GM21381 (cell line): ENCODE measurements at regions not wholly inside any gene's neighbourhood (a gene's known extent, or its start where the extent isn't known, plus 50 kb on each side); places are given as distances from the start of the nearest gene placed in this dataset.
"Not testable (repeated sequence)": the region's sequence is repeated elsewhere in the genome, so short reads cannot be mapped to it uniquely, and the experiment has no call there.

Experiments used
- ATAC-seq: cut with Tn5 transposase; IDR thresholded peaks from one replicate; pipeline ENCODE4 v1.9.1; 2021; ENCODE audit warnings: mild to moderate bottlenecking, moderate library complexity; ENCODE audit not compliant: unreplicated experiment

DNA sequence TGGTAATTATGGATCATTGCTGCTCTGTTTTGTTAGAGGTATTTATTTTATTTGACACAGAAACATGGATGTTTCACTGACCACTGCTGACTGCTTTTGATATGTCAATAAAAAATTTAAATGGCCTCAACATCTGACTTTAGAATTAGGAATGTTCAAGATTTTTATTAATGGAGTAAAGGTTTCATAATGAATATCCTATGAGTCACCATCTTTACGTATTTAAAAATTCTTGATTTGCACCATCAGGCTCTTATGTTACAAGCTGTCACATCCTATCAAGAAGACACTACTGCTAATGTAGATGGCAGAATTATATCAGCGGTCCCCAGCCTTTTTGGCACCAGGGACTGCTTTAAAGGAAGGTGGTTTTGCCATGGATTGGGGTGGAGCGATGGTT lies 578.7 kb upstream of the NRP1 start:
- no peak for ATAC-seq

DNA sequence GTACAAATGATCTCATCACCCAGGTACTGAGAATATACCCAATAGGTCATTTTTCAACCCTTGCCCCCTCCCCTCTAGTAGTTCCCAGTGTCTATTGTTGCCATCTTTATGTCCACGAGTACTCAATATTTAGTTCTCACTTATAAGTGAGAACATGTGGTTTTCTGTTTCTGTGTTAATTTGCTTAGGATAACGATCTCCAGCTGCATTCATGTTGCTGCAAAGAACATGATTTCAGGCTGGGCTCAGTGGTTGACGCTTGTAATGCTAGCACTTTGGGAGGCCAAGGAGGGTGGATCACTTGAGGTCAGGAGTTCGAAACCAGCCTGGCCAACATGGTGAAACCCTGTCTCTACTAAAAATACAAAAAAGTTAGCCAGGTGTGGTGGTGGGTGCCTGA lies 575.0 kb upstream of the NRP1 start:
- ATAC-seq: not testable (repeated sequence)

DNA sequence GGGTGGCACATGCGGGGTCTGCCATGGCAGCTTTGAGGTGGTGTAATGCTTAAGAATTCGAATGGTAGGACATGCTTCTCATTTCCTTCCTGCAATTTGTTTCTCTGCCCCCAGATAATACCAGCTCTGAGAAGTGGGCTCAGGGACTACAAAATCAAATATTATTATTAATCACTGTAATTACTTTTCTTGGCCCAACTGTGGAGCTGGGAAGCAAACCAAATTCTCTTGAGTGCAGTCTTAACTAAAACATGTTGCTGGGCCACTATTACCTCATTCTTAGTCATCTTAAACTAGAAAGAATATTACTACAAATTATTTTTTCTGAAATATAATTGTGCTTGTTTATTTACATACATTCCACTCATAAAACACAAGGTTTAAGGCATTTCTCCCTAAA lies 566.7 kb upstream of the NRP1 start:
- no peak for ATAC-seq

DNA sequence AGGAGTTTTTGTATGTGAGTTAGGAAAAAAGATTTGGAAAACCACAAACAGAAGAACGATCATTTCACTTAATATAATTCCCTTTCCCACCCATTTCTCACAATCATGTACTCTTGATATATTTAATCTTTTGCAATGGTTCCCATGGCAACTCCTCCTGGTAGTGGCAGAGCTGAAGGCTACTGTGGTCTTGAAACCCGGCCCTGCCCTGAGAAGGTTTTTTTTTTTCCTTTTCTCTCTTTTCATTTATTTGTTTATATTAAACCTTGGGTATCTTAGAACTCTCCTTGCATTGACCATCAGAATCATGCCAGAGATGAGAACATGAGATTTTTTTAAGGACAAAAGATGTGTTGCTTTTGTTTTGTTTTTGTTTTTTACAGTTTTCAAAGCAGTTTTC lies 566.1 kb upstream of the NRP1 start:
- ATAC-seq: no peak

DNA sequence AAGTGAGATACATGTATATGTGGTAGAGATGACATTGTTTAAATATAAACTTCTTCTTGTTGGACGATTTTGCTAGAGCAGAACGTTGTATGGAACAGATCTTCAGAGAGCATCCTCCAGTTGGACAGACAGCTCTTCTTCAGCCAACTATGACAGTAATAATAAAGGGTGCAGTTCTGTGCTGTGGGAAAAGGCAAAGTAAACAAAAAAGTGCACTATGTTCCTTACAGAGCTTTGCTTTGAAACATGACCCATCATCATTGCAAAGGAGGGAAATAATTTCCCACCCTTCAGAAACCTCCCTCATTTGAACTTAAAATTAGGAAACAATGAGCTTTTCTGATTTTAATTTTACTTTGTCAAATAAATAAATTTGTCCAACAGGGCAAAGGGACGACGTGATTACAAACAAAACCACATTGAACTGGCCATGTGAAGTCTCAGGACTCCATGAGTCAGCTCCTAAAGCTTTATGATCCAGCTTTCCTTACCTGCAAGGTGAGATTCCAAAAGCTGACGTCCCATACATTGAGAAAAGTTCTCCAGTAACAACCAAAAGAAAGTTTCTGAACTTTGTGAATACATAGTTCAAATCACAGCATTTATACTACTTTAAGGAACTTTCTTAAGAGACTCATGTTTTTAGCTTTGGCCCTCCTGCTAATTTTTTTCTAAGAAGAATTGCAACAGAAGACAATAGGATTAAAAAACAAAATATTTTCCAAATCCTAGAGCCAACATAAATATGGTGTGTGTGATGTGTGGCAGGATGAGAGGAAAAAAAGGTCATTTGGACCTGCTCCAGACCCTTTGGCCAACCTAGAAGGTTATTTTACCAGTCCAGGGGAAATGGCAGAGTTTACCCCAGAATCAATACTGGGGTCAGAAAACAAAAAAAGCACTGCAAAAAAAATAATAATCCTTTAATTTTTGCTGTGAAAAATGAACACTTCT lies 565.4 kb upstream of the NRP1 start:
- no peak for ATAC-seq

DNA sequence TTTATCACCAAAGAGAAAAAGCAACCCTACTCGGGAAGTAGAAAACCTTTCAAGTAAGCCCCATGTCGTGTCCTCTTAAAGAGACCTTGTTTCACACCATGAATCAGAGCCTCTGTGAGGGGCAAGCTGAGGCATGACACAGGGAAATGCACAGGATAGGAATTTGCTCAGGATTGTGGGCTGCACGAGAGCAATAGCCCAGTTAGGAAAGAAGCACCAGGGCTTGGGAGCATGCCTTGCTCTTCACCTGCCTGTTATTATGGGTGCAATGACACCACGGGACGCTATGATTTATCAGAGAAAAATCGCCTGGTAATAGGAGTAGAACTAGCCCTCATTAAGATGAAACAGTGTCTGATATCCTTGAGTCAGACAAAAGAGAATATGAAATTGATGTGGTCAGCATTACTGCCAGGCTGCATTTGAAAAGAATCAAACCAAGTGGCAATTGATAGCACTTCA lies 562.9 kb upstream of the NRP1 start:
- no peak for ATAC-seq

DNA sequence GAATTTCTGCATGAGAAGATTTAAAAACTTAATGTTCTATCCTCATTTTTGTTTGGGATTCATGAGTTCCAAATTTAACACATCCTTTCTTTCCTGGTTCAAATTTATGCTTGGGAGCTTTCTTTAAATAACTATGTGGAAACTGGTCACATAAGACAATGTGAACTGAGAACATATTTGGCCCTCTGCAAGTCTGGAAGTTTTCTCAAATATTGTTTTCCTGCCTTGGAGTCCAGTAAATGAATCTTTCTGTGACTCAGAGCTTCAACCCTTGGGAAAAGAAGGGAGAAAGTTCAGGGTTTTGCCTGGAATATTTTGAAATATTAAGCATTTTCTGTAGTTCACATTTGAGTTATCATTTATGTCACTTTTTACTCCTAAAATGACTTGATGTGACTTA lies 559.0 kb upstream of the NRP1 start:
- no peak for ATAC-seq

DNA sequence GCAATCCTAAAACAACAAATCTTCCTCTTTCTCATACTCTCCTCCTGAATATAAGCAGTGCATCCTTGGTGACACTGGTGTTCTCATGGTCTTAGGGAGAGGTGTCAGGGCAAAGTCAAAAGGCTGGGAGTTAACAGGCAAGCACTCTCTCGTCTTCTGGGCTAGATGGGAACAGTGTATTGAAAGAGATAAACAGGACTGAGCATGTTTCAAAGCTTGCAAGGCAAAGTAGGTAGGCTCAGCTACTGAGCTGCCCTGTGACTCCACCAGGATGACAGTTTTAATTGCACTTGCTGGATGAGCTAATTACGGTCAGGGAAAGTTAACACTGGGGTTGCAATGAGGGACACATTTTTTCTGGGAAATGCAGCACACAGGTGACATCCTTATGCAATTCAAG lies 554.9 kb upstream of the NRP1 start:
- ATAC-seq: no peak

DNA sequence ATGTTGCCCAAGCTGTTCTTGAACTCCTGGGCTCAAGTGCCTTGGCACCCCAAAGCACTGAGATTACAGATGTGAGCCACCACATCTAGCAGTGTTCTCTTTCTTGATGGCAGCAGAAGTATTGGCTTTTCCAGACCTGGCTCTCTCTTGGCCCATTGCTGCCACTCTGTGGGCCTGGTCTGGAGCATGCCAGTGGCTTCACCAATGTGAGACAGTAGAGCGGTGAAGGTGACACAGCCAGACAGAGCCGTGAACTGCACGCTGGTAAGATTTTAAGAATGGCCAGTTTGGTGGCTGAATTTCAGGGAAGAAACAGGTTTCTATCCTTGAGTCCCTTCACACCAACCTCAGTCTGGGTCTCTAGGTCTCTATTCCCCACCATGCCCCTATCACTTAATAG lies 552.7 kb upstream of the NRP1 start:
- ATAC-seq: no peak

DNA sequence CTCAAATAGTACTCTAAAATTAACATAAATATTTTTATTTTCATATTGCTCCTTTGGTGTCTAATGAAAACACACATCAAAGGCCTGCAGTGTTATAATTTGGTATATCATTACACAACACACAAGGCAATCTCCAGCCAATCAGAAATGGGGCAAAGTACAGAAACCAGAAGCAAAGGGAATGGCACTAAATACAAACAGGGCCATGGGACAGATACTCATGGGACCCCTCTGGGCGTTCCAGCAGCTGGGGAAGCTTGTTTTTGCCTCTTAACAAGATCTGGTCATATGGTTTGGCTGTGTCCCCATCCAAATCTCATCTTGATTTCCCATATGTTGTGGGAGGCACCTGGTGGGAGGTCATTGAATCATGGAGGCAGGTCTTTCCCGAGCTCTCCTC lies 551.8 kb upstream of the NRP1 start:
- no peak for ATAC-seq

DNA sequence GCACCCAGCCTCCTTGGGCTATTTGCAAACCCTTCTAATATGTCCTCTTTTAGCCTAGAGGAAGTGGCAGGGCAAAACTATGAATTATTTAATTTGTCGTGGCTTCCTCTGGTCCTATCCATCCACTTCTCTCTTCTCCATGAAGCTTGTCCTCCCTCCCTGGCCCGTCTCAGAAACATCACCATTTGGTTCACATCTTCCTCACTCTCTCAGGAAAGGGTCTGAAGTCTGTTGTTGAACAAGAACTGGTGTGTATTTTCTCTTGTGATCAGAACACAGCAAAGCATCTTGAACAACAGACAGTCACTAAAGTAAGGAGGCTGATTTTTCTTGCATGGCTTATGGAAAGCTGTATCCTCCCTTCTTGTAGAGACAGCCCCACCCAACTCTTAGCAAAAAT lies 550.1 kb upstream of the NRP1 start:
- no peak for ATAC-seq

DNA sequence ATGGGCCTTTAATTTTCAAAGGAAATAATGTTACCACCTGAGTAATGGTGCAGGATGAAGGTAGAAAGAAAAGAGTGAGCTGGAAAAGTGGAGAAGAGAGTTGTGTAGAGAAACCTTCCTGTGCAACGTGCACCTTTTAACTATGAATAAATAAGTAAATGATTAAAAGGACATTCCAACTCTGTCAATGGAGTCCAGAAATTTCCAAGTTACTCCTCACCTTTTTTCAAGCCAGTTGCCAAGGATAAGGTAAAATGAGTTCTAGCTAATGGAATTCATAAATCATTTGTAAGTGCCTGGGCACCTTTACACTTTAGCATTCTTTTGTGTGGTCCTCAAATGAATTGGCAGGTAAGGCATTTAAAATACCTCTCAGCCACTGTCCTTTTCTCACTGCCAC lies 549.4 kb upstream of the NRP1 start:
- no peak for ATAC-seq

DNA sequence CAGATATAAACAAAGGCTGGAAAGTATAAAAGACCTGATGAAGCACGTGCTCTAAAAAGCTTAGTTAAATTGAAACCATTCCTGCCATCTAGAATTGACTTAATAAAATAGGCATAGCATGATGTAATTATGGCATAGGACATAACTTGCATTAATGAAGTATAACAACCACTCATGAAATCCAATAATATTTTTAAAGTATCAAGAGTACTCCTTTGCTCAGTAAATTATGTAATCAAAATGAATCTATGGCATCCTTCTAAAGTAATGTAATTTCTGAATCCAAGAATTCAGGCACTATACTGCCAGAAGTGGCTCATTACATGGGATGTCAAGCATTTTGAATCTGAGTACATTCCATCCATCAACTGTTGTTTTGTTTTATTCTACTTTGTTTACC lies 548.5 kb upstream of the NRP1 start:
- ATAC-seq: no peak

DNA sequence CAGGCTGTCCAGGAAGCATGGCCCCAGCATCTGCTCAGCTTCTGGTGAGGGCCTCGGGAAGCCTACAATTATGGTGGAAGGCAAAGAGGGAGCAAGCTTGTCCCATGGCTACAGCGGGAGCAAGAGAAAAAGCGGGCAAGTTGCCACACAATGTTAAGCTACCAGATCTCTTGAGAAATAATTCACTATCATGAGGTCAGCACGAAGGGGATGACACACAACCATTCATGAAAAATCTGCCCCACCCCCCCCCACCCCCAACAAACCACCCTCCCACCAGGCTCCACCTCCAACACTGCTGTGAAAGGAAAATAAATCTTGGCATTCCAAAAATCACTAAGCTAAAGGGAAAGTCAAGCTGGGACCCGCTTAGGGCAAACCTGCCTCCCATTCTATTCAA lies 545.8 kb upstream of the NRP1 start:
- no peak for ATAC-seq

DNA sequence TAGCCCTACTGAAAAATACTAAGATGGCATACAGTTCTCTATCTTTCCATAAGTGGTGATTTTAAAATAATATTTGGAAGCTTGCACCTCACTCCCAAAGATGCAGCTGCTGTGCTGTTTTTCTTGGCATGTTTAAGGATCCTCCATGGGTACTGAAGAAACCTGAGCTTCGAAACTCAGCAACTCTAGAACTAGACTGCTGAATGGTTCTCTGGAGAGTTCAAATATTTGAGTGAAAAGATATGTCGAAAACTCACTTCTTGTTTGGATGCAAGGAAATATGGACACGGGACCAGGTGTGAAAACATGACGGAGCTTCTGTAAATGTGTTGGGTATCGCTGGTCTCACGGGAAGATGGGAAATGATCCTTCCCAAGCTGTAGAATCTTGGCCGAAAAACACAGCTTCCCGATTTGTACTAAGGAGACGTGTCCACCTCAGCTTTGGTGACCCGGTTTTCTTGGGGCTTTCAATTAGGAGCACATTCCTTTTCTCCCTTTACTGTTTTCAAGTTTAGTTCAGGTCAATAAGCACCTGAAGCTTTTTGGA lies 543.8 kb upstream of the NRP1 start:
- ATAC-seq: no peak

DNA sequence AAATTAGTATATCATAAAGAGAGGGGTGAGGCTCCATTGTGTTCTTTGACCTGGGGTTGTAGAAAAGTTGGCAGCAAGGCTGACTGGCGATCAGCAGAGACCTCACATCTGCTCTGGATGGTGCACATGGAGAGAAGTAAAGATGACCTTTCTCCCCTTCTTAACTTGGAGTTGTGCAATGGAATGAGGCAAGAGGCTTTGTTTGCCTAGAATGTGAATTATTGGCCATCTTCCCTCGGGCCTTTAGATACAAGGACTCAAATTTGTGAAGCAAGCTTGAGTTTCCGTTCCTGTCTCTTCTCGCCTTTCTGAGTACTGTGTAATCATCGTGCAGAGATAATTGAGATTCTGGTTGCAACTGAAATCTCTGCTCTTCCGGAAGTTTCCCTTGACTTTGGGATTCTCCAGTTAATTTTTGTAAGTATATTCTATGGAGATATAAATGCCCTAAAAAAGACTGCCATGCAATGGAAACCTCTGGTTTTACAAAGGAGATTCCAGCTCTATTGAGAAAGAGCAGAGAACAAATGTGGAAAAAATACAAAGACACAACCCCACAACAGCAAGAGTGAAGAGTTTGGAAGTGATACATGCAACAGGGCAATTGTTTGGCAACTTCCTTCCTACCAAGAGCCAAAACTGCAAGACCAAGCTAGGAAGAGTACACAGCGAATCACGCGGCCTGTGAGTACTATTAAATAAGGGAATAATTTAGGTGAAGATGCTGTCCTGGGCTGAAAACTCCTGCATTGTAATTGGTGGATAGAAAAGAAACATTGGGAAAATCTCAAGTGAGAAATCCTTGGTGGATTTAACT lies 542.3 kb upstream of the NRP1 start:
- no peak for ATAC-seq

DNA sequence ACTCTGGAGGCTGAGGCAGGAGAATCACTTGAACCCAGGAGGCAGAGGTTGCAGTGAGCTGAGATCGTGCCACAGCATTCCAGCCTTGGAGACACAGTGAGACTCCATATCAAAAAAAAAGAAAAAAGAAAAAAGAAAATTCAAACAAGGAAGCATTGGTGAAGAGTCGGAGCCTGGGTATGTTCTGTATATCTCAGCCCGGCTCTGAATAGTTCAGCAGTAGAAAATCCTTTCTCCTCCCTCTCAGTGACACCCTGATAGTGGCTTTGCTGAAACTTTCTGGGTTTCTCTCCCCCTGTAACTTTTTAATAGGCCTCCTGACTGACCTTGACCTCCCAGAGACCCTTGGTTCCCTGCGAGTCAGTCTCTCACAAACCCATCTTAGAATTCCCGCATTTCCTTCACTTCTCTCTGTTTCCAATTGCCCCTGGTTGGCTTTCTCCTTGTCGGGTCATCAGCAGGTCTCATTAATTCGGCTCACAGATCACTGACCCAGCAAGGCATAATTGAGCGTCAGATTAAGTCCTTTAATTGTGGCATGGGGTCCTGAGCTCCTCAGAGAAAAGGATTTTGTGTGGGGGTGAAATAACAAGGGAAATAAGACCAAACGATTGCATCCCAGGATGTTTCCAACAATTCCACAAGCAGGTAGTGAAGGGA lies 541.6 kb upstream of the NRP1 start:
- ATAC-seq: no peak

DNA sequence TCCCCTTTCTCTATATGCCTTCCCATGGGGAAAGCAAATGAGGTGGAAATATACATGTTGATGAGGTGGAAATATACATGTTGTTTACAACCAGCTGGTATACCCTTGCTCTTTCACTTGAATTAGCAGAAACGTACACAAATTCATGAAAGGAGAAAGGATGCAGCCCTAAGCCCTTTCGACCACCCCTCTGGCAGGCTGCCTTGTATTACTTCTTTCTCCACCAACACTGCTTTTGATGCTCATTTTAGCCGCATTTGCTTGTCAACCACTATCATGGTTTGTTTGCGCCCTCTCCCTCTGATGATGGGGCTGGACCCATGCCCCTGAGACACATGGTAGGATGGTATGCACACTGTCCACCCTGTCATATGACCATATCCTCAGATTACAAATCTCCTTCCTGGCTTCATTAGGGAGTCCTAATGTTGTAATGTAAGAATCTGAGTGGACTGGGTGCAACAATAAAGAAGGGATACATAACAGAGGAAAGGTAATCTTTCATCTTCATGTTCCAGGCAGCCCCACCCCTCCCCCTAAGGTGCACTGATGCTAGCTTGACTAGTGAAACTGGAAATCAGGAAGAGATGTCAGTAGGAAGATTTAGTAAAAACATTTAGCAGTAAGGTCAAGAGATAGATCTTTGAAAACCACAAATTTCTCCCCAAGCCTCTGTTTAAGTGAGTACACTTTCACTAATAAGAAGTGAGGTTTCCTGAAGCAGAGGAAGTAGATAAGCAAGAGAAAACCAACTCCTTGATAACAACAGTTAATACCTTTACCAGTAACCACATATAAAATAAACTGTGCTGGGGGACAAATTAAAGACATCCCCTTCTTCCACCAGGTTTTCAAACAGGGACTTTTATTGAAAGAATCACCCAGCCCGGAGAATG lies 536.8 kb upstream of the NRP1 start:
- ATAC-seq: no peak

DNA sequence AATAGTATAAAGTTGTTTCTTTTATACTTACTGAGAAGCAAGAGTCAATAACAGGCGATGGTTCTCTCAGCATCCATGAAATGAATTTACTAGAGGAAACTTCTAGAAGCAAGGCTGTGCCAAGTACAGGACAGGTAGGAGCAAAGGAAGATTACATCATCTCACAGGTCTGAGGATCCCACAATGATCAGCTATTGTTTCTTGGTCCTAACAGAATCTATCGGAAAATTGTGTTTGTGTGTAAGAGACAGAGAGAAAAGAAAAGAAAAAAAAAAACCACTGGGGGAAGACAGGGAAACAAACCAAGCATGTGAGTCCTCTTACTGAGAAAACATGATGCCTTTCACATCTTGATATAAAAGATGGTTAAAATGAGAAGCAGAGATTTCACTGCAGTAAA lies 535.0 kb upstream of the NRP1 start:
- ATAC-seq: no peak

DNA sequence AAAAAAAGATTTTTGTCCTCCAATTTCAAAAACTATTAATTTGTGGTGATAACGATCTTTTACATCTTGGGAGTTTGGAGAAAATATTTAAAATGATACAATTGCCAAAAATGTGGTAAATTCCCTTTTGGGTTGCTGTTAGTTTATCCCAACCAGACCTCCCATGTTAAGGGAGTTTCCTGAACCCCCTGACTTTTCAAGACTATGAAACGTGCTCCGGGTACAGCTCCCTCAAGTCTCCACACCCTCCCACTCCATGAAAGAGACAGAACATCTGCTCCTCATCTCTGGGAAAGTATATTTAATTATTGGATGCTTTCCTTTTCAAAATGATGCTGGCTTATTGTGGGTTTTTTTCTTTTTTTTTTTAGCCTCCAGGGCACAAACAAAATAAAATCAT lies 534.6 kb upstream of the NRP1 start:
- no peak for ATAC-seq
